H1 (cell line): ENCODE measurements at regions not wholly inside any gene's neighbourhood (a gene's known extent, or its start where the extent isn't known, plus 50 kb on each side); places are given as distances from the start of the nearest gene placed in this dataset.

ENCODE experiments used
- CTCF ChIP-seq, 3 experiments: IDR thresholded peaks; 1 replicate in 2 of 3; 2 replicates in 1 of 3; pipeline versions ENCODE4 v1.5.1 to v1.6.1; 2011; ENCODE audit warnings: low read length in 3 of 3, mild to moderate bottlenecking in 3 of 3, inconsistent platforms in 2 of 3, low read depth in 1 of 3, moderate library complexity in 1 of 3; ENCODE audit not compliant: insufficient read depth in 1 of 3; ENCODE audit errors: control extremely low read depth in 1 of 3
- EGR1 ChIP-seq: IDR thresholded peaks from 2 replicates; pipeline ENCODE4 v1.6.1; 2011; ENCODE audit warnings: low read depth, low read length, borderline replicate concordance
- EZH2 ChIP-seq: fragments of 200-600 bp; sonication (generic); IDR thresholded peaks from 2 replicates; pipeline ENCODE4 v1.7.1; 2012; ENCODE audit warnings: low read depth, mild to moderate bottlenecking, moderate library complexity, low read length, inconsistent platforms; ENCODE audit not compliant: severe bottlenecking
- GABPA ChIP-seq: IDR thresholded peaks from 2 replicates; pipeline ENCODE4 v1.6.1; 2011; ENCODE audit warnings: mild to moderate bottlenecking, low read length, moderate library complexity, borderline replicate concordance; ENCODE audit not compliant: insufficient read depth
- JUN ChIP-seq: IDR thresholded peaks from 2 replicates; pipeline ENCODE4 v1.6.1; 2011; ENCODE audit warnings: low read depth, mild to moderate bottlenecking, improper control_type of control experiment, low read length
- JUND ChIP-seq: IDR thresholded peaks from 2 replicates; pipeline ENCODE4 v1.6.1; 2011; ENCODE audit warnings: mild to moderate bottlenecking, improper control_type of control experiment, low read length
- POLR2A ChIP-seq, 2 experiments: IDR thresholded peaks; 1 replicate in 1 of 2; 2 replicates in 1 of 2; pipeline ENCODE4 v1.6.1; 2011; ENCODE audit warnings: low read depth in 2 of 2, low read length in 2 of 2, mild to moderate bottlenecking in 2 of 2; ENCODE audit errors: control extremely low read depth in 1 of 2
- POLR2AphosphoS5 ChIP-seq: IDR thresholded peaks from 2 replicates; pipeline ENCODE4 v1.6.1; 2011; ENCODE audit warnings: low read depth, low read length
- SRF ChIP-seq: IDR thresholded peaks from 2 replicates; pipeline ENCODE4 v1.6.1; 2011; ENCODE audit warnings: mild to moderate bottlenecking, low read depth, low read length, moderate library complexity
- ZNF274 ChIP-seq: IDR thresholded peaks from 2 replicates; pipeline ENCODE4 v1.7.0; 2012; ENCODE audit warnings: low read length, borderline replicate concordance; ENCODE audit errors: extremely low read depth

GRCh38 chr2:106959975-106960682, 74.2 kb upstream of the ST6GAL2 start:
- TF ChIP-seq ZNF274 (no peak), EZH2 (no peak), CTCF (IDR thresholded peaks at IDR 0.05; ENCODE audit: control extremely low read depth in 1 of 3, insufficient read depth in 1 of 3, low read depth in 1 of 3, low read length in 3 of 3) (no peak), JUND (no peak), JUN (no peak), POLR2A (IDR thresholded peaks at IDR 0.05; ENCODE audit: control extremely low read depth in 1 of 2, low read depth in 2 of 2, low read length in 2 of 2) (no peak), POLR2AphosphoS5 (no peak), EGR1 (no peak), SRF (no peak), GABPA (no peak)
